Gastroesophageal sphincter (tissue), 4 donors: ENCODE measurements at regions not wholly inside any gene's neighbourhood (a gene's known extent, or its start where the extent isn't known, plus 50 kb on each side); places are given as distances from the start of the nearest gene placed in this dataset.

ENCODE experiments used
- ATAC-seq: fragments of 150-250 bp; one replicate; pipeline ENCODE4 v1.9.1; 2016; ENCODE audit warnings: mild to moderate bottlenecking, moderate library complexity
- H3K27ac ChIP-seq, 4 donors: fragments of 200-600 bp; sonication (generic) in 3 of 4; 1 replicate in 3 of 4; 2 replicates in 1 of 4; pipeline ENCODE4 v1.5.1; 2016 to 2019
- H3K27me3 ChIP-seq: fragments of 200-600 bp; sonication (generic); one replicate; pipeline ENCODE4 v1.5.1; 2019
- H3K36me3 ChIP-seq, 2 donors: fragments of 200-600 bp; sonication (generic); one replicate each; pipeline ENCODE4 v1.5.1; 2019; ENCODE audit warnings: control low read depth in 1 of 2
- H3K4me1 ChIP-seq, 3 donors: fragments of 200-600 bp; sonication (generic); 1 replicate in 2 of 3; 2 replicates in 1 of 3; pipeline ENCODE4 v1.5.1; 2016 to 2019; ENCODE audit warnings: control low read depth in 2 of 3
- H3K4me3 ChIP-seq, 2 donors: fragments of 200-600 bp; sonication (generic); one replicate each; pipeline ENCODE4 v1.5.1; 2019; ENCODE audit warnings: mild to moderate bottlenecking in 1 of 2, moderate library complexity in 1 of 2
- H3K9me3 ChIP-seq, 3 donors: fragments of 200-600 bp; sonication (generic); one replicate each; pipeline ENCODE4 v1.5.1; 2017 to 2019; ENCODE audit warnings: control low read depth in 2 of 3
- CTCF ChIP-seq, 4 experiments: fragments of 200-600 bp in 2 of 4; fragments of 450-650 bp in 2 of 4; sonication (generic) in 1 of 4; IDR thresholded peaks; one replicate each; pipeline ENCODE4 v1.5.1; 2017 to 2019; ENCODE audit warnings: antibody characterized with exemption in 4 of 4, mild to moderate bottlenecking in 2 of 4, moderate library complexity in 2 of 4
- EP300 ChIP-seq: sonication (generic); formaldehyde crosslinking; IDR thresholded peaks from one replicate; pipeline ENCODE4 v1.6.1; 2017; ENCODE audit warnings: antibody characterized with exemption, mild to moderate bottlenecking
- POLR2A ChIP-seq, 2 donors: fragments of 450-650 bp; IDR thresholded peaks; one replicate each; pipeline ENCODE4 v1.6.1; 2017; ENCODE audit warnings: antibody characterized with exemption in 2 of 2, mild to moderate bottlenecking in 2 of 2, moderate library complexity in 1 of 2
- POLR2AphosphoS5 ChIP-seq: sonication (generic); formaldehyde crosslinking; IDR thresholded peaks from one replicate; pipeline ENCODE4 v1.6.1; 2017; ENCODE audit warnings: antibody characterized with exemption
- WGBS, 2 donors: methylation state at CpG; one replicate each; pipeline ENCODE4 v1.1.5; 2018; ENCODE audit warnings: low coverage in 1 of 2; 5-methylcytosine and 5-hydroxymethylcytosine counted together

- no peak for ATAC-seq
- no peaks in the 10 kb centered on the region for H3K36me3 ChIP-seq
- H3K4me3 ChIP-seq, result no peak overlapping the region
- peaks cover 21% of the 10 kb centered on the region for H3K27me3 ChIP-seq
- no peaks in the 10 kb centered on the region for H3K9me3 ChIP-seq
- no peak for TF ChIP-seq POLR2A (IDR thresholded peaks at IDR 0.05)
- TF ChIP-seq EP300, result no peak
- no peak for TF ChIP-seq CTCF (IDR thresholded peaks at IDR 0.05)
- no peak for TF ChIP-seq POLR2AphosphoS5
- H3K4me1 ChIP-seq, result no peaks in the 10 kb centered on the region
- WGBS, 2 donors, result 76 to 94% methylated on average over 3 of the region's 3 CpGs
- H3K27ac ChIP-seq, result no peak overlapping the region
These were observed 101.8 kb upstream of the CCND2 start for GRCh38 chr12:4171742-4172141.

GRCh38 chr12:4169959-4170358, 103.6 kb upstream of the CCND2 start:
- WGBS, 2 donors, result 76 to 78% methylated on average over 4 of the region's 4 CpGs
- H3K36me3 ChIP-seq, result no peaks in the 10 kb centered on the region
- peaks cover 0 to 5% (median 2%) of the 10 kb centered on the region in 3 donors for H3K4me1 ChIP-seq
- no peak for ATAC-seq
- TF ChIP-seq POLR2AphosphoS5 (no peak), POLR2A (IDR thresholded peaks at IDR 0.05) (no peak), CTCF (IDR thresholded peaks at IDR 0.05) (no peak), EP300 (no peak)
- no peaks in the 10 kb centered on the region for H3K9me3 ChIP-seq
- H3K27me3 ChIP-seq, result peaks cover 24% of the 10 kb centered on the region
- no peak overlapping the region for H3K27ac ChIP-seq
- H3K4me3 ChIP-seq, result no peak overlapping the region

- TF ChIP-seq CTCF (IDR thresholded peaks at IDR 0.05), result no peak
- H3K27me3 ChIP-seq, result peaks cover 25% of the 10 kb centered on the region
- no peak for ATAC-seq
- H3K36me3 ChIP-seq, result no peaks in the 10 kb centered on the region
- no peak overlapping the region for H3K4me3 ChIP-seq
- no peaks in the 10 kb centered on the region for H3K9me3 ChIP-seq
- whole genome bisulfite sequencing, 2 donors, result 71 to 79% methylated on average over 5 of the region's 5 CpGs
- H3K27ac ChIP-seq, result no peak overlapping the region
- peaks cover 0 to 9% (median 3%) of the 10 kb centered on the region in 3 donors for H3K4me1 ChIP-seq
These were observed 104.0 kb upstream of the CCND2 start for GRCh38 chr12:4169531-4169930.

GRCh38 chr12:4168036-4168435, 105.5 kb upstream of the CCND2 start:
- no peaks in the 10 kb centered on the region for H3K9me3 ChIP-seq
- H3K36me3 ChIP-seq, result no peaks in the 10 kb centered on the region
- peaks cover 25% of the 10 kb centered on the region for H3K27me3 ChIP-seq
- no peak overlapping the region for H3K4me3 ChIP-seq
- no peak overlapping the region for H3K27ac ChIP-seq
- WGBS, 2 donors, result 74 to 80% methylated on average over 1 to 6 of the region's 6 CpGs
- peaks cover 0 to 15% (median 3%) of the 10 kb centered on the region in 3 donors for H3K4me1 ChIP-seq
- TF ChIP-seq POLR2A (IDR thresholded peaks at IDR 0.05) (no peak), CTCF (IDR thresholded peaks at IDR 0.05) (no peak), EP300 (no peak), POLR2AphosphoS5 (no peak)
- no peak for ATAC-seq

- WGBS, 2 donors, result 4% methylated on average over 3 of the region's 63 CpGs; no CpG with 5 or more reads in 1 of the 2 donors
- TF ChIP-seq EP300 (no peak), POLR2AphosphoS5 (peak; percentile 41)
- Histone ChIP-seq H3K4me1 (peaks cover 0 to 15% (median 3%) of the 10 kb centered on the region in 3 donors), H3K27ac (peak overlapping the region in 3 of 4 donors; percentile 47 to 75 (median 55)), H3K36me3 (no peaks in the 10 kb centered on the region), H3K9me3 (no peaks in the 10 kb centered on the region), H3K4me3 (peak overlapping the region; percentile 19 to 55), H3K27me3 (peaks cover 14% of the 10 kb centered on the region)
- ATAC-seq, result peak; percentile 78
These were observed 108.7 kb upstream of the CCND2 start for GRCh38 chr12:4164559-4165558.
